ENCODE measurements at regions not wholly inside any gene's neighbourhood (a gene's known extent, or its start where the extent isn't known, plus 50 kb on each side); places are given as distances from the start of the nearest gene placed in this dataset.

- TF ChIP-seq CTCF (IDR thresholded peaks at IDR 0.05): no peak
- no peak for TF ChIP-seq POLR2AphosphoS5 (IDR thresholded peaks at IDR 0.05)
- TF ChIP-seq POLR2A (IDR thresholded peaks at IDR 0.05): no peak
Measured at GRCh38 chr4:166197166-166197565, 324.1 kb downstream of the TLL1 start.

Data from prostate gland (tissue), 2 donors.